ENCODE measurements at regions not wholly inside any gene's neighbourhood (a gene's known extent, or its start where the extent isn't known, plus 50 kb on each side); places are given as distances from the start of the nearest gene placed in this dataset.
"Not testable (repeated sequence)": the region's sequence is repeated elsewhere in the genome, so short reads cannot be mapped to it uniquely, and the experiment has no call there.

DNA sequence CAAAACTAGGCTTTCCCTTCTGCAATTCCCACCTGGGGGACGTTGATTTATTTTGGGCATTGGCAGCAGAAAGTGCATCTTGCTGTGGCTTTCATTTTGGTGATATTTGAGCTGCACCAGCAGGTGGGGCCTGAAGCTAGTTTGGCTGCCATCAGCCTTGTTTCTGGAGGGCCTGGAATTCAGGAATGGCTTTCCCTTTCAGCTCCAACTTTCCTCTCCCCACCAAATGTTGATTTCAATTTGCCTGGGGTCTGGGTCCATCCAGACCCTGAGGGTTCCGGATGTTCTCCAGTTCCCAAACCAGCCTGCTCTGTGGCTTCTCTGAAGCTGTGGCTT, 640.4 kb downstream of the TYW1 start:
- TF ChIP-seq, protein P1, sequence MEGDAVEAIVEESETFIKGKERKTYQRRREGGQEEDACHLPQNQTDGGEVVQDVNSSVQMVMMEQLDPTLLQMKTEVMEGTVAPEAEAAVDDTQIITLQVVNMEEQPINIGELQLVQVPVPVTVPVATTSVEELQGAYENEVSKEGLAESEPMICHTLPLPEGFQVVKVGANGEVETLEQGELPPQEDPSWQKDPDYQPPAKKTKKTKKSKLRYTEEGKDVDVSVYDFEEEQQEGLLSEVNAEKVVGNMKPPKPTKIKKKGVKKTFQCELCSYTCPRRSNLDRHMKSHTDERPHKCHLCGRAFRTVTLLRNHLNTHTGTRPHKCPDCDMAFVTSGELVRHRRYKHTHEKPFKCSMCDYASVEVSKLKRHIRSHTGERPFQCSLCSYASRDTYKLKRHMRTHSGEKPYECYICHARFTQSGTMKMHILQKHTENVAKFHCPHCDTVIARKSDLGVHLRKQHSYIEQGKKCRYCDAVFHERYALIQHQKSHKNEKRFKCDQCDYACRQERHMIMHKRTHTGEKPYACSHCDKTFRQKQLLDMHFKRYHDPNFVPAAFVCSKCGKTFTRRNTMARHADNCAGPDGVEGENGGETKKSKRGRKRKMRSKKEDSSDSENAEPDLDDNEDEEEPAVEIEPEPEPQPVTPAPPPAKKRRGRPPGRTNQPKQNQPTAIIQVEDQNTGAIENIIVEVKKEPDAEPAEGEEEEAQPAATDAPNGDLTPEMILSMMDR (IDR thresholded peaks at IDR 0.05): peak in 3 of 12 donors; percentile 9 to 17 (median 15)
- no peak for TF ChIP-seq POLR2A (IDR thresholded peaks at IDR 0.05)
- no peaks in the 10 kb centered on the region for H3K36me3 ChIP-seq
- H3K27me3 ChIP-seq: peaks cover 0 to 13% (median 0%) of the 10 kb centered on the region in 9 donors
- intact Hi-C loops (cut with DNase I): no loop called here
- no peaks in the 10 kb centered on the region for H3K4me1 ChIP-seq
- H3K4me3 ChIP-seq: no peak overlapping the region
- no peak overlapping the region for H3K27ac ChIP-seq
- ATAC-seq (no peak), DNase-seq (no peak)
- 42 to 52% (median 49%) methylated on average over 2 of the region's 2 CpGs for WGBS, 4 donors
- H3K9me3 ChIP-seq: peaks cover 0 to 10% (median 0%) of the 10 kb centered on the region in 12 donors

DNA sequence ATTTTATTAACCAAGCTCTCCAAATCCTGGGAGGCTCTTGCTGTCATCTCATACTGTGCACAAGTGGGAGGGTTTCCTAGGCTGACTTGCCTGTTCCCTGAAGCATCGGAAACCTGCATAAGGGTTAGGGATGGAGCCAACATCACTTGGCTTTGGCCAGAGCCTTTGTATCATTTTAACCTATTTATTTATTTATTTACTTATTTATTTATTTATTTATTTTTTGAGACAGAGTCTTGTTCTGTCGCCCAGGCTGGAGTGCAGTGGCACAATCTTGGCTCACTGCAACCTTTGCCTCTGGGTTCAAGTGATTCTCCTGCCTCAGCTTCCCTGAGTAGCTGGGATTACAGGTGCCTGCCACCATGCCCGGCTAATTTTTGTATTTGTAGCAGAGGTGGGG, 645.9 kb downstream of the TYW1 start:
- H3K36me3 ChIP-seq; H3K9me3 ChIP-seq; DNase-seq; intact Hi-C loops (cut with DNase I); H3K27me3 ChIP-seq; ATAC-seq; H3K4me1 ChIP-seq; H3K27ac ChIP-seq; H3K4me3 ChIP-seq: not testable (repeated sequence)
- 82 to 97% (median 92%) methylated on average over 3 of the region's 3 CpGs for WGBS, 4 donors

DNA sequence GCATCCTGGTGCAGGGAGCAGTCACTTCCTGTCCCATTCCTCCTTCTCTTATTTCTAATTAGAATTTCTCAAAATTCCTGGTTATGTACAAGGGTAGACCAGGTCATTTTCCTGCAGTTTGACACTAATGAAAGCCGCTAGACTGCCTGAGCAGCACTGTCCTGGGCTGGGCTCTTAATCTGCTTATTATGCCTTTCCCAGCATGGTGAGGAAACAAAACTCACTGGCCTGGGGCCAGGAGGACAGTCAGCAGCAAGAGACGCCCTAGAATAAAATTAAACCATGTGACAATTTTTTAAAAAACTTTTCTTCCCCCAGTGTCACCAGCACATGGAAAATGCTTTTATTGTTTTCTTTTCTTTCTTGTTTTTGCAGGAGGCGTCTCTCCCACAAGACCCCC, 647.5 kb downstream of the TYW1 start:
- no peaks in the 10 kb centered on the region for H3K36me3 ChIP-seq
- H3K27me3 ChIP-seq: peaks cover 0 to 2% (median 0%) of the 10 kb centered on the region in 9 donors
- ATAC-seq (no peak), DNase-seq (no peak)
- intact Hi-C loops (cut with DNase I): no loop called here
- TF ChIP-seq, protein P1 (IDR thresholded peaks at IDR 0.05): no peak
- no peak for TF ChIP-seq POLR2A (IDR thresholded peaks at IDR 0.05)
- WGBS, 4 donors: 48 to 61% (median 56%) methylated on average over 3 of the region's 3 CpGs
- no peak overlapping the region for H3K4me3 ChIP-seq
- H3K9me3 ChIP-seq: peaks cover 0 to 10% (median 0%) of the 10 kb centered on the region in 12 donors
- H3K27ac ChIP-seq: no peak overlapping the region
- H3K4me1 ChIP-seq: peaks cover 0 to 3% (median 0%) of the 10 kb centered on the region in 12 donors

DNA sequence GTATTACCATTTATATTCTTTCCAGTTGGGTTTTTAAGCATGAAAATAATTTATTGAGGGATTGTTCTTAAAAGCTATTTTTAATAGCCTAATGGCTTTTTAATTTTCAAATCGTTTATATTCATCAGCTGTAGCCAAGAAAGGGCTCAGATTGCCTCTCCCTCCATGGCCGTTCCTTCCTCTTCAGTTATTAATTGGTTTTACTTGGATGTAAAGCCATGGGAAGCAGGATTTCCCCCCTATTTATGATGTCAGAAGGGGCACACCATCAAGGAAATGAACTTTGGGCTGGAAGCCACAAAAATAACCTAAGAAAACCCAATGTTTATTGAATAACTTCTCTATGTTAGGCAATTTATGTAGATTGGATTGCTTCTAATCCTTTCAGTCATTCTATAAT, 656.3 kb downstream of the TYW1 start:
- Histone ChIP-seq H3K36me3 (no peaks in the 10 kb centered on the region), H3K4me3 (no peak overlapping the region), H3K27ac (peak overlapping the region in 1 of 12 donors; percentile 59), H3K9me3 (no peaks in the 10 kb centered on the region), H3K4me1 (peaks cover 0 to 35% (median 14%) of the 10 kb centered on the region in 12 donors), H3K27me3 (peaks cover 0 to 4% (median 0%) of the 10 kb centered on the region in 9 donors)
- no peak for TF ChIP-seq POLR2A (IDR thresholded peaks at IDR 0.05)
- TF ChIP-seq, protein P1 (IDR thresholded peaks at IDR 0.05): no peak
- 48 to 63% (median 53%) methylated on average over 2 of the region's 2 CpGs for WGBS, 4 donors
- intact Hi-C loops (cut with DNase I): no loop called here
- DNase-seq (no peak), ATAC-seq (peak in 1 of 4 donors; percentile 31)

DNA sequence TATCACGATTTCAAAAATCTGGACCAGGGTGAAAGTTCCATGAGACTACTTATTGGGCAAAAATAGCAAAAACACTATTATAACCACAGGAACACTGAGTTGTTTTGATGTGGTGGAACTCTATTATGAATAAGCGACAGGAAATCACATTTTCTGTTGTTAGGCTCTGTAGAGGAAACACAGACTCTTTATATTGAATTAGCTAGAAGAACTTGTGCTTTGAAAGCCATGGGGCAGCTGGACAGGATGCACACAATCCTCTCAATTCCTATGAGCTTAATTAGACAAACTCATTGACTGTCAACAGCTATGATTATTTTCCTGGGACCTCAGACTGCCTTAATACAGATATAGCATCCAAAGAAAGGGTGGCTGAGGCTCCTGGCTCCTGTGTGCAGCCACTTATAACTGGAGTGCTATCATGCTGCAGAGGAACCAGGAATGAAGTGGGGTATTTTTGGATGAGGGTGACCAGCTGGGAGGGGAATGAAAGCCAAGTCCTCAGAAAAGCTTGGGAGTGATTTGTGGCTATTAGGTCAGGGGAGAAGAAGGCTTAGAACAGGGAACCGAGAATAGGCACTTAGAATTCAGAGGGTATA, 657.3 kb downstream of the TYW1 start:
- Histone ChIP-seq H3K27me3 (peaks cover 0 to 4% (median 0%) of the 10 kb centered on the region in 9 donors), H3K36me3 (no peaks in the 10 kb centered on the region), H3K27ac (peak overlapping the region in 2 of 12 donors; percentile 10 to 59), H3K9me3 (no peaks in the 10 kb centered on the region), H3K4me1 (peaks cover 0 to 35% (median 14%) of the 10 kb centered on the region in 12 donors), H3K4me3 (no peak overlapping the region)
- intact Hi-C loops (cut with DNase I): no loop called here
- TF ChIP-seq, protein P1 (IDR thresholded peaks at IDR 0.05): no peak
- TF ChIP-seq POLR2A (IDR thresholded peaks at IDR 0.05): no peak
- WGBS, 4 donors: 28 to 44% (median 33%) methylated on average over 3 of the region's 3 CpGs
- DNase-seq (peak in 3 of 5 donors; percentile 25 to 41 (median 35)), ATAC-seq (peak; percentile 73 to 93 (median 88))
